IMR-90 (cell line): ENCODE measurements at regions not wholly inside any gene's neighbourhood (a gene's known extent, or its start where the extent isn't known, plus 50 kb on each side); places are given as distances from the start of the nearest gene placed in this dataset.
A peak's percentile ranks its signal among the peaks of the same experiment; 100 is the strongest.

Experiments used
- ATAC-seq: fragments of 200-7000 bp; cut with Tn5 transposase; 2 replicates; pipeline ENCODE4 v1.9.1; 2020; ENCODE audit warnings: low read depth, mild to moderate bottlenecking, moderate library complexity
- BruUV-seq: library from RNA; stranded (reverse); fragments of 400-500 nt; replicated peaks from 2 replicates; lab custom pipeline; 2021; lab: Mats Ljungman, UMichigan
- CTCF ChIA-PET: fragments of 300-600 bp; formaldehyde crosslinking; extraction: SDS; loops from one replicate; lab custom pipeline; 2021; ENCODE audit warnings: antibody characterized with exemption; lab: Yijun Ruan, JAX
- POLR2A ChIA-PET: fragments of 300-600 bp; sonication (Branson Sonifier 250); formaldehyde crosslinking; loops from one replicate; lab custom pipeline; 2022; ENCODE audit warnings: antibody characterized with exemption; ENCODE audit not compliant: unreplicated experiment; lab: Charles Lee
- DNase-seq: peaks from one replicate; pipeline ENCODE4 v3.0.0; 2013
- H2AFZ ChIP-seq: replicated peaks from 2 replicates; pipeline ENCODE3; 2013; ENCODE audit warnings: low read length, mild to moderate bottlenecking; ENCODE audit not compliant: poor library complexity
- H2AK5ac ChIP-seq: 2 replicates; pipeline ENCODE4 v1.6.1; 2013; ENCODE audit warnings: low read depth, low read length, inconsistent platforms
- H2AK9ac ChIP-seq: replicated peaks from 2 replicates; pipeline ENCODE3; 2013; ENCODE audit warnings: mild to moderate bottlenecking, low read depth, low read length, moderate library complexity; ENCODE audit not compliant: poor library complexity
- H2BK120ac ChIP-seq: 2 replicates; pipeline ENCODE4 v1.6.1; 2013; ENCODE audit warnings: low read depth, low read length, inconsistent platforms
- H2BK15ac ChIP-seq: 3 replicates; pipeline ENCODE4 v1.6.1; 2013; ENCODE audit warnings: low read depth, low read length, inconsistent platforms
- H2BK20ac ChIP-seq: 2 replicates; pipeline ENCODE4 v1.6.1; 2013; ENCODE audit warnings: low read depth, mild to moderate bottlenecking, inconsistent platforms, low read length, moderate library complexity
- H2BK5ac ChIP-seq: 2 replicates; pipeline ENCODE4 v1.6.1; 2013; ENCODE audit warnings: mild to moderate bottlenecking, low read depth, low read length, inconsistent platforms; ENCODE audit not compliant: poor library complexity, severe bottlenecking
- H3K14ac ChIP-seq: replicated peaks from 2 replicates; pipeline ENCODE4 v1.6.1; 2013; ENCODE audit warnings: low read depth, low read length, inconsistent platforms
- H3K18ac ChIP-seq: 2 replicates; pipeline ENCODE4 v1.6.1; 2013; ENCODE audit warnings: low read depth, low read length, control low read depth
- H3K23ac ChIP-seq: 2 replicates; pipeline ENCODE4 v1.6.1; 2013; ENCODE audit warnings: low read depth, low read length, inconsistent platforms
- H3K27ac ChIP-seq: 2 replicates; pipeline ENCODE4 v1.5.1; 2013; ENCODE audit warnings: mild to moderate bottlenecking, control low read depth, low read length; ENCODE audit not compliant: insufficient read depth
- H3K27me3 ChIP-seq: 2 replicates; pipeline ENCODE4 v1.6.1; 2013; ENCODE audit warnings: low read length; ENCODE audit not compliant: control insufficient read depth, insufficient read depth
- H3K36me3 ChIP-seq: 2 replicates; pipeline ENCODE4 v1.6.1; 2013; ENCODE audit warnings: low read length, mixed read lengths; ENCODE audit not compliant: control insufficient read depth, insufficient read depth
- H3K4ac ChIP-seq: 2 replicates; pipeline ENCODE4 v1.6.1; 2013; ENCODE audit warnings: low read depth, low read length, inconsistent platforms
- H3K4me1 ChIP-seq: 2 replicates; pipeline ENCODE4 v1.6.1; 2013; ENCODE audit warnings: low read length, mixed read lengths; ENCODE audit not compliant: control insufficient read depth, insufficient read depth
- H3K4me2 ChIP-seq: 2 replicates; pipeline ENCODE4 v1.6.1; 2013; ENCODE audit warnings: low read depth, mild to moderate bottlenecking, control low read depth, low read length, moderate library complexity
- H3K4me3 ChIP-seq: 2 replicates; pipeline ENCODE4 v1.5.1; 2013; ENCODE audit warnings: low read depth, mild to moderate bottlenecking, control low read depth, low read length, moderate library complexity; ENCODE audit not compliant: insufficient read depth
- H3K56ac ChIP-seq: 2 replicates; pipeline ENCODE4 v1.6.1; 2013; ENCODE audit warnings: low read length, inconsistent platforms; ENCODE audit not compliant: insufficient read depth; ENCODE audit errors: extremely low read depth
- H3K79me1 ChIP-seq, 2 experiments: 2 replicates each; pipeline ENCODE4 v1.6.1; 2013; ENCODE audit warnings: low read length in 2 of 2, inconsistent platforms in 1 of 2, low read depth in 1 of 2
- H3K9ac ChIP-seq: 2 replicates; pipeline ENCODE4 v1.6.1; 2013; ENCODE audit warnings: low read depth, low read length, control low read depth
- H3K9me1 ChIP-seq: 2 replicates; pipeline ENCODE4 v1.6.1; 2013; ENCODE audit warnings: low read length, inconsistent platforms; ENCODE audit not compliant: insufficient read depth
- H3K9me3 ChIP-seq: 2 replicates; pipeline ENCODE4 v1.6.1; 2013; ENCODE audit warnings: low read length; ENCODE audit not compliant: control insufficient read depth, insufficient read depth
- H4K20me1 ChIP-seq: 2 replicates; pipeline ENCODE4 v1.6.1; 2013; ENCODE audit warnings: low read length, inconsistent platforms; ENCODE audit not compliant: insufficient read depth
- H4K5ac ChIP-seq: 2 replicates; pipeline ENCODE4 v1.6.1; 2013; ENCODE audit warnings: mild to moderate bottlenecking, low read depth, low read length, control low read depth
- H4K8ac ChIP-seq, 2 experiments: 2 replicates each; pipeline ENCODE4 v1.6.1; 2013; ENCODE audit warnings: low read depth in 2 of 2, low read length in 2 of 2, control low read depth in 1 of 2, inconsistent platforms in 1 of 2
- H4K91ac ChIP-seq: 2 replicates; pipeline ENCODE4 v1.6.1; 2013; ENCODE audit warnings: low read depth, low read length, inconsistent platforms; ENCODE audit not compliant: insufficient read depth
- BHLHE40 ChIP-seq: fragments of 150-350 bp; IDR thresholded peaks from 2 replicates; pipeline ENCODE4 v1.6.1; 2016; ENCODE audit warnings: mild to moderate bottlenecking, low read depth, low read length
- CEBPB ChIP-seq: IDR thresholded peaks from 2 replicates; pipeline ENCODE4 v1.6.1; 2012; ENCODE audit warnings: low read depth, low read length, improper control_type of control experiment
- CHD1 ChIP-seq: IDR thresholded peaks from 2 replicates; pipeline ENCODE4 v1.6.1; 2012; ENCODE audit warnings: low read depth, low read length, improper control_type of control experiment
- FOS ChIP-seq: fragments of 150-350 bp; IDR thresholded peaks from 2 replicates; pipeline ENCODE4 v1.6.1; 2016; ENCODE audit warnings: low read depth, low read length
- MAFK ChIP-seq: IDR thresholded peaks from 2 replicates; pipeline ENCODE4 v1.6.1; 2012; ENCODE audit warnings: low read depth, low read length, improper control_type of control experiment
- MAZ ChIP-seq: IDR thresholded peaks from 2 replicates; pipeline ENCODE4 v1.6.1; 2012; ENCODE audit warnings: low read depth, mild to moderate bottlenecking, low read length, improper control_type of control experiment, moderate library complexity, borderline replicate concordance
- MXI1 ChIP-seq: IDR thresholded peaks from 2 replicates; pipeline ENCODE4 v1.6.1; 2012; ENCODE audit warnings: low read depth, mild to moderate bottlenecking, low read length, moderate library complexity, borderline replicate concordance
- NFE2L2 ChIP-seq: fragments of 150-350 bp; IDR thresholded peaks from 2 replicates; pipeline ENCODE4 v1.6.1; 2016; ENCODE audit warnings: low read depth, mild to moderate bottlenecking, low read length
- POLR2A ChIP-seq: IDR thresholded peaks from 2 replicates; pipeline ENCODE4 v1.6.1; 2012; ENCODE audit warnings: mild to moderate bottlenecking, low read depth, low read length
- RAD21 ChIP-seq: IDR thresholded peaks from 2 replicates; pipeline ENCODE4 v1.6.1; 2012; ENCODE audit warnings: low read length, improper control_type of control experiment
- RCOR1 ChIP-seq: IDR thresholded peaks from 2 replicates; pipeline ENCODE4 v1.6.1; 2012; ENCODE audit warnings: mild to moderate bottlenecking, low read length, improper control_type of control experiment; ENCODE audit not compliant: insufficient replicate concordance
- RFX5 ChIP-seq: IDR thresholded peaks from 2 replicates; pipeline ENCODE4 v1.8.0; 2012; ENCODE audit warnings: low read depth, mild to moderate bottlenecking, low read length, moderate library complexity
- SMC3 ChIP-seq: fragments of 150-350 bp; IDR thresholded peaks from 2 replicates; pipeline ENCODE4 v1.6.1; 2016; ENCODE audit warnings: low read depth, mild to moderate bottlenecking, antibody characterized with exemption, low read length, moderate library complexity
- WGBS, 2 experiments: methylation state at CpG; one replicate each; pipeline versions ENCODE4 v1.1.5 to v1.1.7; 2013; ENCODE audit warnings: missing lambda C conversion rate in 2 of 2; ENCODE audit not compliant: insufficient read length in 1 of 2; ENCODE audit errors: extremely low coverage in 2 of 2; 5-methylcytosine and 5-hydroxymethylcytosine counted together
- dilution Hi-C: fragments of 300-500 bp; cut with HindIII; formaldehyde crosslinking; loops from one replicate; pipeline ENCODE4 v1.14.3; 2018; ENCODE audit warnings: low sequenced_read_pairs; ENCODE audit not compliant: unreplicated experiment
- in situ Hi-C: fragments of 300-500 bp; cut with MboI; formaldehyde crosslinking; loops from 3 replicates; pipeline ENCODE4 v1.14.3; 2019; ENCODE audit warnings: low sequenced_read_pairs, inconsistent platforms, mixed read lengths
- intact Hi-C: fragments of 100-400 bp; cut with micrococcal nuclease; formaldehyde crosslinking; loops from 2 replicates; pipeline ENCODE4 v1.10.0; 2022
- TF ChIP-seq, protein P1 (sequence below): conservative IDR thresholded peaks from 2 replicates; pipeline ENCODE4 v1.5.1; 2012; ENCODE audit warnings: mild to moderate bottlenecking, low read depth, low read length, improper control_type of control experiment
- TF ChIP-seq, protein P2 (sequence below): fragments of 150-350 bp; IDR thresholded peaks from 2 replicates; pipeline ENCODE4 v1.6.1; 2017; ENCODE audit warnings: mild to moderate bottlenecking, antibody characterized with exemption, low read length, low read depth
- TF ChIP-seq, protein P3 (sequence below): fragments of 150-350 bp; IDR thresholded peaks from 2 replicates; pipeline ENCODE4 v1.6.1; 2016; ENCODE audit warnings: low read depth, mild to moderate bottlenecking, low read length, moderate library complexity, borderline replicate concordance

DNA sequence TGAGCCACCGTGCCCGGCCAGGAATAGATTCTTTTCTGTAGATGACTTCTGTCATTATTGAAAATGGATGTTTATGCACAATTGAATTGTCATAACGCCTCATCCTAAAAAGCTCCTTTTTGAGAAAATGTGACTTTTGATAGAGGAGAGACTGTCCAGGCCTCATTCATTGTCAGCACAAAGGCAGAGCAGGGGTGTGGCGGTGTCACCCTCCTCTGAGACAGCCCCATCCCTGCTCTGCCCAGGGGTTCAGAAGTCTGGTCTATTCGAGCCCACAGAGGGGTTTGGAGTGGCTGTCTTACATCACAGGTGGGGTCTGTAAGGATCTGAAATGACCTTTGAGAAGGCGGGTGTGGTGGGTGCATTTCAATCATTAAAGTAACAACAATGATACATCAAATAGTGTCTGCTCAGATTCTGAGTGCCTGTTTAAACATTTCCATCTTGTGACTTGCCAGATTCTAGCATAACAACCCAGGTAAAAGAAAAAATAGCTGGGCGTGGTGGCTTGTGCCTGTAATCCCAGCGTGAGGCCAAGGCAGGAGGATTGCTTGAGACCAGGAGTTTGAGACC is 161.0 kb downstream of the SEC14L1 start:
- Histone ChIP-seq H2AK5ac (no peak overlapping the region), H3K9me1 (peaks cover 18% of the 10 kb centered on the region), H4K8ac (no peak overlapping the region), H2AK9ac (peak overlapping the region; percentile 50), H3K56ac (no peak overlapping the region), H4K5ac (no peak overlapping the region), H3K4me2 (no peak overlapping the region), H3K9ac (no peak overlapping the region), H2BK5ac (no peak overlapping the region), H4K20me1 (no peaks in the 10 kb centered on the region), H2BK15ac (0 out of 3 replicates have a peak overlapping the region, but pooled peaks have one; percentile 56), H3K79me1 (peaks cover 16 to 67% of the 10 kb centered on the region in 2 experiments), H3K4ac (peak overlapping the region; percentile 42; the same call in 1 of the 2 replicates), H3K23ac (no peak overlapping the region), H3K27ac (no peak overlapping the region), H3K4me3 (no peak overlapping the region), H3K18ac (no peak overlapping the region), H3K9me3 (peaks cover 9% of the 10 kb centered on the region), H3K14ac (no peak overlapping the region), H3K27me3 (no peaks in the 10 kb centered on the region), H3K4me1 (peaks cover 12% of the 10 kb centered on the region), H2AFZ (peak overlapping the region; percentile 39), H2BK20ac (no peak overlapping the region), H4K91ac (no peak overlapping the region; the same call in 1 of the 2 replicates), H2BK120ac (no peak overlapping the region), H3K36me3 (0 out of 2 replicates have a peak, but pooled peaks cover 3% of the 10 kb centered on the region)
- 92% methylated on average over 2 of the region's 8 CpGs; no CpG with 5 or more reads in 1 of the 2 experiments for WGBS, 2 experiments
- no peak for TF ChIP-seq MAFK
- no peak for TF ChIP-seq NFE2L2
- no peak for TF ChIP-seq CEBPB
- TF ChIP-seq, protein P1, sequence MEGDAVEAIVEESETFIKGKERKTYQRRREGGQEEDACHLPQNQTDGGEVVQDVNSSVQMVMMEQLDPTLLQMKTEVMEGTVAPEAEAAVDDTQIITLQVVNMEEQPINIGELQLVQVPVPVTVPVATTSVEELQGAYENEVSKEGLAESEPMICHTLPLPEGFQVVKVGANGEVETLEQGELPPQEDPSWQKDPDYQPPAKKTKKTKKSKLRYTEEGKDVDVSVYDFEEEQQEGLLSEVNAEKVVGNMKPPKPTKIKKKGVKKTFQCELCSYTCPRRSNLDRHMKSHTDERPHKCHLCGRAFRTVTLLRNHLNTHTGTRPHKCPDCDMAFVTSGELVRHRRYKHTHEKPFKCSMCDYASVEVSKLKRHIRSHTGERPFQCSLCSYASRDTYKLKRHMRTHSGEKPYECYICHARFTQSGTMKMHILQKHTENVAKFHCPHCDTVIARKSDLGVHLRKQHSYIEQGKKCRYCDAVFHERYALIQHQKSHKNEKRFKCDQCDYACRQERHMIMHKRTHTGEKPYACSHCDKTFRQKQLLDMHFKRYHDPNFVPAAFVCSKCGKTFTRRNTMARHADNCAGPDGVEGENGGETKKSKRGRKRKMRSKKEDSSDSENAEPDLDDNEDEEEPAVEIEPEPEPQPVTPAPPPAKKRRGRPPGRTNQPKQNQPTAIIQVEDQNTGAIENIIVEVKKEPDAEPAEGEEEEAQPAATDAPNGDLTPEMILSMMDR = no peak
- no peak for TF ChIP-seq RFX5
- TF ChIP-seq, protein P2, sequence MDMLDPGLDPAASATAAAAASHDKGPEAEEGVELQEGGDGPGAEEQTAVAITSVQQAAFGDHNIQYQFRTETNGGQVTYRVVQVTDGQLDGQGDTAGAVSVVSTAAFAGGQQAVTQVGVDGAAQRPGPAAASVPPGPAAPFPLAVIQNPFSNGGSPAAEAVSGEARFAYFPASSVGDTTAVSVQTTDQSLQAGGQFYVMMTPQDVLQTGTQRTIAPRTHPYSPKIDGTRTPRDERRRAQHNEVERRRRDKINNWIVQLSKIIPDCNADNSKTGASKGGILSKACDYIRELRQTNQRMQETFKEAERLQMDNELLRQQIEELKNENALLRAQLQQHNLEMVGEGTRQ = no peak
- TF ChIP-seq POLR2A = no peak
- no peak for TF ChIP-seq CHD1
- no peak for TF ChIP-seq MXI1
- no peak for TF ChIP-seq RAD21
- TF ChIP-seq FOS = no peak
- no peak for TF ChIP-seq SMC3
- TF ChIP-seq, protein P3, sequence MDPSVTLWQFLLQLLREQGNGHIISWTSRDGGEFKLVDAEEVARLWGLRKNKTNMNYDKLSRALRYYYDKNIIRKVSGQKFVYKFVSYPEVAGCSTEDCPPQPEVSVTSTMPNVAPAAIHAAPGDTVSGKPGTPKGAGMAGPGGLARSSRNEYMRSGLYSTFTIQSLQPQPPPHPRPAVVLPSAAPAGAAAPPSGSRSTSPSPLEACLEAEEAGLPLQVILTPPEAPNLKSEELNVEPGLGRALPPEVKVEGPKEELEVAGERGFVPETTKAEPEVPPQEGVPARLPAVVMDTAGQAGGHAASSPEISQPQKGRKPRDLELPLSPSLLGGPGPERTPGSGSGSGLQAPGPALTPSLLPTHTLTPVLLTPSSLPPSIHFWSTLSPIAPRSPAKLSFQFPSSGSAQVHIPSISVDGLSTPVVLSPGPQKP = no peak
- TF ChIP-seq RCOR1 = no peak
- TF ChIP-seq BHLHE40 = no peak
- no peak for TF ChIP-seq MAZ
- intact Hi-C loops (no loop called here), dilution Hi-C loops (no loop called here), in situ Hi-C loops (no loop called here)
- BruUV-seq = no TSS peak
- DNase-seq (no peak), ATAC-seq (no peak)
- ChIA-PET POLR2A (no interaction called here), CTCF (no interaction called here)
